GM21528 (cell line): ENCODE measurements at regions not wholly inside any gene's neighbourhood (a gene's known extent, or its start where the extent isn't known, plus 50 kb on each side); places are given as distances from the start of the nearest gene placed in this dataset.
"Not testable (repeated sequence)": the region's sequence is repeated elsewhere in the genome, so short reads cannot be mapped to it uniquely, and the experiment has no call there.

ENCODE experiments used
- ATAC-seq: cut with Tn5 transposase; IDR thresholded peaks from one replicate; pipeline ENCODE4 v1.9.1; 2021; ENCODE audit warnings: mild to moderate bottlenecking, moderate library complexity; ENCODE audit not compliant: unreplicated experiment, low FRiP score

GRCh38 chr1:181951213-181951612 lies 110.3 kb downstream of the ZNF648 start:
- ATAC-seq = no peak

- no peak for ATAC-seq
Measured at GRCh38 chr1:181949500-181949899, 112.0 kb downstream of the ZNF648 start.

- ATAC-seq = no peak
Measured at GRCh38 chr1:181948372-181948771, 113.1 kb downstream of the ZNF648 start.

- ATAC-seq = no peak
Measured at GRCh38 chr1:181947441-181947840, 114.1 kb downstream of the ZNF648 start.

- ATAC-seq = peak; percentile 89
Measured at GRCh38 chr1:181936768-181937581, 124.5 kb downstream of the ZNF648 start.

- ATAC-seq = peak; percentile 38
Measured at GRCh38 chr1:181936269-181936668, 125.2 kb downstream of the ZNF648 start.

GRCh38 chr1:181931873-181932272 lies 129.6 kb downstream of the ZNF648 start:
- ATAC-seq = no peak

- ATAC-seq = no peak
Measured at GRCh38 chr1:181930187-181930586, 131.3 kb downstream of the ZNF648 start.

- ATAC-seq = no peak
Measured at GRCh38 chr1:181926697-181927096, 134.8 kb downstream of the ZNF648 start.

- not testable (repeated sequence) for ATAC-seq
Measured at GRCh38 chr1:181924034-181924433, 137.5 kb downstream of the ZNF648 start.

- no peak for ATAC-seq
Measured at GRCh38 chr1:181919542-181919941, 142.0 kb downstream of the ZNF648 start.

GRCh38 chr1:181918880-181919525 lies 142.5 kb downstream of the ZNF648 start:
- ATAC-seq = no peak

GRCh38 chr1:181911715-181912114 lies 149.8 kb downstream of the ZNF648 start:
- ATAC-seq = no peak

GRCh38 chr1:181910905-181911304 lies 150.6 kb downstream of the ZNF648 start:
- ATAC-seq = no peak

- ATAC-seq = no peak
Measured at GRCh38 chr1:181909010-181909409, 152.5 kb downstream of the ZNF648 start.

GRCh38 chr1:181906631-181907030 lies 154.9 kb downstream of the ZNF648 start:
- ATAC-seq = no peak

GRCh38 chr1:181905944-181906597 lies 155.4 kb downstream of the ZNF648 start:
- no peak for ATAC-seq

GRCh38 chr1:181898773-181899172 lies 162.7 kb downstream of the ZNF648 start:
- ATAC-seq = no peak

- no peak for ATAC-seq
Measured at GRCh38 chr1:181896824-181897223, 164.7 kb downstream of the ZNF648 start.

GRCh38 chr1:181894439-181894859 lies 167.1 kb downstream of the ZNF648 start:
- ATAC-seq = no peak

- ATAC-seq = no peak
Measured at GRCh38 chr1:181893937-181894336, 167.6 kb downstream of the ZNF648 start.
